Ecto neural progenitor cell (in vitro differentiated cells): ENCODE measurements at regions not wholly inside any gene's neighbourhood (a gene's known extent, or its start where the extent isn't known, plus 50 kb on each side); places are given as distances from the start of the nearest gene placed in this dataset.
"Not testable (repeated sequence)": the region's sequence is repeated elsewhere in the genome, so short reads cannot be mapped to it uniquely, and the experiment has no call there.

Experiments used
- DNase-seq: peaks from one replicate; pipeline ENCODE4 v3.0.0-alpha.2; 2018; ENCODE audit warnings: low spot score

- DNase-seq: no peak
These were observed 82.0 kb upstream of the ACSL1 start for GRCh38 chr4:184907810-184908209.

GRCh38 chr4:184911310-184911709 is 85.5 kb upstream of the ACSL1 start:
- no peak for DNase-seq

- DNase-seq: no peak
These were observed 87.8 kb upstream of the ACSL1 start for GRCh38 chr4:184913356-184914143.

GRCh38 chr4:184918799-184919198 is 93.0 kb upstream of the ACSL1 start:
- DNase-seq: not testable (repeated sequence)

GRCh38 chr4:184921456-184921855 is 95.7 kb upstream of the ACSL1 start:
- no peak for DNase-seq

GRCh38 chr4:184922301-184922700 is 96.0 kb upstream of the HELT start:
- DNase-seq: no peak

GRCh38 chr4:184924516-184924915 is 93.8 kb upstream of the HELT start:
- DNase-seq: no peak

- DNase-seq: no peak
These were observed 88.8 kb upstream of the HELT start for GRCh38 chr4:184929476-184929875.

GRCh38 chr4:184930026-184930425 is 88.3 kb upstream of the HELT start:
- DNase-seq: no peak

GRCh38 chr4:184932343-184932742 is 85.9 kb upstream of the HELT start:
- peak; percentile 56 for DNase-seq

- no peak for DNase-seq
These were observed 85.0 kb upstream of the HELT start for GRCh38 chr4:184933311-184933710.

GRCh38 chr4:184934184-184934583 is 84.1 kb upstream of the HELT start:
- DNase-seq: no peak

GRCh38 chr4:184934961-184935360 is 83.3 kb upstream of the HELT start:
- DNase-seq: no peak

GRCh38 chr4:184936071-184936470 is 82.2 kb upstream of the HELT start:
- DNase-seq: no peak

- no peak for DNase-seq
These were observed 81.1 kb upstream of the HELT start for GRCh38 chr4:184937030-184937710.

GRCh38 chr4:184937745-184938144 is 80.5 kb upstream of the HELT start:
- no peak for DNase-seq

- no peak for DNase-seq
These were observed 79.4 kb upstream of the HELT start for GRCh38 chr4:184938871-184939270.

GRCh38 chr4:184939978-184940377 is 78.3 kb upstream of the HELT start:
- DNase-seq: no peak

- no peak for DNase-seq
These were observed 77.8 kb upstream of the HELT start for GRCh38 chr4:184940500-184940899.

- no peak for DNase-seq
These were observed 76.4 kb upstream of the HELT start for GRCh38 chr4:184941671-184942418.

- DNase-seq: no peak
These were observed 75.6 kb upstream of the HELT start for GRCh38 chr4:184942444-184943425.

GRCh38 chr4:184949020-184949419 is 69.3 kb upstream of the HELT start:
- peak; percentile 1 for DNase-seq
